ENCODE measurements at regions not wholly inside any gene's neighbourhood (a gene's known extent, or its start where the extent isn't known, plus 50 kb on each side); places are given as distances from the start of the nearest gene placed in this dataset.
"Not testable (repeated sequence)": the region's sequence is repeated elsewhere in the genome, so short reads cannot be mapped to it uniquely, and the experiment has no call there.

- ATAC-seq (ENCODE audit: insufficient number of reproducible peaks, low FRiP score, low read depth) (no peak), DNase-seq (ENCODE audit: low spot score) (no peak)
- no peak for TF ChIP-seq CTCF (IDR thresholded peaks at IDR 0.05)
- Histone ChIP-seq H3K9me3 (no peaks in the 10 kb centered on the region), H3K36me3 (no peaks in the 10 kb centered on the region), H3K27me3 (replicated peaks; ENCODE audit: insufficient read depth) (no peaks in the 10 kb centered on the region), H3K4me3 (no peak overlapping the region), H3K4me1 (ENCODE audit: control insufficient read depth in 1 of 2, low read depth in 2 of 2) (no peaks in the 10 kb centered on the region), H3K27ac (no peak overlapping the region)
Measured at GRCh38 chr4:148630051-148630450, 187.8 kb upstream of the NR3C2 start.

DNA sequence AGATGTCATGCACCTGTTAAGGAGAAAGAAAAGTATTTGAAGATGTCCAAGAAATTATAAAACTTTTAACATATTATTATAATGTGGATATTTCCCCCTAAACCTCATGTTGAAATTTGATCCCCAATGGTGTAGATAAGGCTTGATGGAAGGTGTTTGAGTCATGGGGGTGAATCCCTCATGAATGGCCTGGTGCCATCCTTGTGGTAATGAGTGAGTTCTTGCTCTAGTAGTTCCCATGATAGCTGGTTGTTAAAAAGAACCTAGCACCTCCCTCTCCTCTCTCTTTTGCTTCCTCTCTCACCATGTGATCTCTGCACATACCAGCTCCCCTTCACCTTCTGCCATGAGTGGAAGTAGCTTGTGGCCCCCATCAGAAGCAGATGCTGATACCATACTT is 176.6 kb upstream of the NR3C2 start:
- Histone ChIP-seq H3K4me3 (no peak overlapping the region), H3K27me3 (replicated peaks; ENCODE audit: insufficient read depth) (no peaks in the 10 kb centered on the region), H3K36me3 (no peaks in the 10 kb centered on the region), H3K4me1 (ENCODE audit: control insufficient read depth in 1 of 2, low read depth in 2 of 2) (no peaks in the 10 kb centered on the region), H3K27ac (no peak overlapping the region), H3K9me3 (no peaks in the 10 kb centered on the region)
- no peak for TF ChIP-seq CTCF (IDR thresholded peaks at IDR 0.05)
- ATAC-seq (ENCODE audit: insufficient number of reproducible peaks, low FRiP score, low read depth) (no peak), DNase-seq (ENCODE audit: low spot score) (no peak)

GRCh38 chr4:148608968-148609367 is 166.8 kb upstream of the NR3C2 start:
- no peaks in the 10 kb centered on the region for H3K4me1 ChIP-seq (ENCODE audit: control insufficient read depth in 1 of 2, low read depth in 2 of 2)
- no peak overlapping the region for H3K27ac ChIP-seq
- H3K9me3 ChIP-seq, result no peaks in the 10 kb centered on the region
- H3K36me3 ChIP-seq, result no peaks in the 10 kb centered on the region
- no peak for TF ChIP-seq CTCF (IDR thresholded peaks at IDR 0.05)
- no peak overlapping the region for H3K4me3 ChIP-seq
- ATAC-seq (ENCODE audit: insufficient number of reproducible peaks, low FRiP score, low read depth) (no peak), DNase-seq (ENCODE audit: low spot score) (no peak)
- no peaks in the 10 kb centered on the region for H3K27me3 ChIP-seq (replicated peaks; ENCODE audit: insufficient read depth)

GRCh38 chr4:148598418-148599207 is 156.4 kb upstream of the NR3C2 start:
- ATAC-seq (ENCODE audit: insufficient number of reproducible peaks, low FRiP score, low read depth); H3K4me3 ChIP-seq; H3K36me3 ChIP-seq; DNase-seq (ENCODE audit: low spot score); H3K27ac ChIP-seq; H3K27me3 ChIP-seq (replicated peaks; ENCODE audit: insufficient read depth); H3K4me1 ChIP-seq (ENCODE audit: control insufficient read depth in 1 of 2, low read depth in 2 of 2): not testable (repeated sequence)
- peaks cover 11% of the 10 kb centered on the region for H3K9me3 ChIP-seq

GRCh38 chr4:148589182-148589581 is 147.0 kb upstream of the NR3C2 start:
- Histone ChIP-seq H3K9me3 (no peaks in the 10 kb centered on the region), H3K27ac (no peak overlapping the region), H3K36me3 (no peaks in the 10 kb centered on the region), H3K4me1 (ENCODE audit: control insufficient read depth in 1 of 2, low read depth in 2 of 2) (no peaks in the 10 kb centered on the region), H3K27me3 (replicated peaks; ENCODE audit: insufficient read depth) (no peaks in the 10 kb centered on the region), H3K4me3 (no peak overlapping the region)
- no peak for ATAC-seq (ENCODE audit: insufficient number of reproducible peaks, low FRiP score, low read depth)
- no peak for TF ChIP-seq CTCF (IDR thresholded peaks at IDR 0.05)
- DNase-seq (ENCODE audit: low spot score), result no peak

DNA sequence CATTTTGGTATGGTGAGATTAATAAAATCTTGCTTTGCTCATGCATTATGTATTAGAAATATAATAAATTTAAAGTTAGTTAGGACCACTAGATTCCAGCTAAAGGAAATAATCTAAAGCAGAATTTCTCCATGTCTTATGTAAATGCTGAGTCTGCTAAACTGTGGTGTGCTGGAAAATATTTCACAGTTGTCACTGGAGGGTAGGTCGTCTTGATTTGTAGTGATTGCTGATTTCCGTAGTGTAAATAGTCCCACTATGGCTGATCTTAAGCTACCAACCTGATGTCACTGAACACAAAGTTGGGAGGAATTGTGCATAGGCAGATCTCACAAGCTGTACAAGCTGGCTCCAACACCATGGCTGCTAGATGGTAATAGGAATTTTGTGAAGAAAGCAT is 133.4 kb upstream of the NR3C2 start:
- no peak for ATAC-seq (ENCODE audit: insufficient number of reproducible peaks, low FRiP score, low read depth)
- Histone ChIP-seq H3K36me3 (no peaks in the 10 kb centered on the region), H3K27ac (no peak overlapping the region), H3K4me1 (ENCODE audit: control insufficient read depth in 1 of 2, low read depth in 2 of 2) (no peaks in the 10 kb centered on the region), H3K27me3 (replicated peaks; ENCODE audit: insufficient read depth) (no peaks in the 10 kb centered on the region), H3K9me3 (peaks cover 1% of the 10 kb centered on the region), H3K4me3 (no peak overlapping the region)
- no peak for TF ChIP-seq CTCF (IDR thresholded peaks at IDR 0.05)
- DNase-seq (ENCODE audit: low spot score), result no peak

All from thoracic aorta (tissue), 2 donors.